ENCODE measurements at regions not wholly inside any gene's neighbourhood (a gene's known extent, or its start where the extent isn't known, plus 50 kb on each side); places are given as distances from the start of the nearest gene placed in this dataset.

- Histone ChIP-seq H3K4me3 (no peak overlapping the region), H3K27me3 (no peaks in the 10 kb centered on the region), H3K9me3 (replicated peaks in 1 of 3) (no peaks in the 10 kb centered on the region), H3K36me3 (replicated peaks in 1 of 2) (no peaks in the 10 kb centered on the region), H3K27ac (no peak overlapping the region), H3K4me1 (replicated peaks in 1 of 2) (no peaks in the 10 kb centered on the region)
- intact Hi-C loops (cut with DNase I) = no loop called here
- TF ChIP-seq POLR2A (IDR thresholded peaks at IDR 0.05) = no peak
- 69 to 85% (median 76%) methylated on average over 4 of the region's 4 CpGs for WGBS, 4 donors
- DNase-seq = no peak
Measured at GRCh38 chr6:134603561-134603960, 285.6 kb upstream of the SGK1 start.

GRCh38 chr6:134602123-134602522, 284.2 kb upstream of the SGK1 start:
- Histone ChIP-seq H3K27ac (no peak overlapping the region), H3K4me3 (no peak overlapping the region), H3K9me3 (replicated peaks in 1 of 3) (no peaks in the 10 kb centered on the region), H3K36me3 (replicated peaks in 1 of 2) (no peaks in the 10 kb centered on the region), H3K27me3 (no peaks in the 10 kb centered on the region), H3K4me1 (replicated peaks in 1 of 2) (no peaks in the 10 kb centered on the region)
- TF ChIP-seq POLR2A (IDR thresholded peaks at IDR 0.05) (no peak), CTCF (IDR thresholded peaks at IDR 0.05) (no peak)
- 76 to 91% (median 82%) methylated on average over 1 of the region's 1 CpG for WGBS, 4 donors
- intact Hi-C loops (cut with DNase I) = no loop called here
- no peak for DNase-seq

- no peaks in the 10 kb centered on the region for H3K9me3 ChIP-seq (replicated peaks in 1 of 3)
- no peaks in the 10 kb centered on the region for H3K4me1 ChIP-seq (replicated peaks in 1 of 2)
- no peak overlapping the region for H3K27ac ChIP-seq
- H3K27me3 ChIP-seq = no peaks in the 10 kb centered on the region
- intact Hi-C loops (cut with DNase I) = no loop called here
- H3K4me3 ChIP-seq = no peak overlapping the region
- TF ChIP-seq POLR2A (IDR thresholded peaks at IDR 0.05) (no peak), CTCF (IDR thresholded peaks at IDR 0.05) (no peak)
- H3K36me3 ChIP-seq (replicated peaks in 1 of 2) = no peaks in the 10 kb centered on the region
- 70 to 92% (median 85%) methylated on average over 7 of the region's 7 CpGs for WGBS, 4 donors
- DNase-seq = no peak
Measured at GRCh38 chr6:134600671-134601070, 282.8 kb upstream of the SGK1 start.

GRCh38 chr6:134599079-134599478, 281.2 kb upstream of the SGK1 start:
- intact Hi-C loops (cut with DNase I) = no loop called here
- no peak for DNase-seq
- H3K27ac ChIP-seq = no peak overlapping the region
- WGBS, 4 donors = 86 to 90% (median 87%) methylated on average over 3 of the region's 3 CpGs
- H3K4me3 ChIP-seq = no peak overlapping the region
- H3K4me1 ChIP-seq (replicated peaks in 1 of 2) = no peaks in the 10 kb centered on the region
- TF ChIP-seq POLR2A (IDR thresholded peaks at IDR 0.05) (no peak), CTCF (IDR thresholded peaks at IDR 0.05) (no peak)
- H3K9me3 ChIP-seq (replicated peaks in 1 of 3) = no peaks in the 10 kb centered on the region
- H3K36me3 ChIP-seq (replicated peaks in 1 of 2) = no peaks in the 10 kb centered on the region
- no peaks in the 10 kb centered on the region for H3K27me3 ChIP-seq

- Histone ChIP-seq H3K27me3 (no peaks in the 10 kb centered on the region), H3K36me3 (replicated peaks in 1 of 2) (no peaks in the 10 kb centered on the region), H3K4me3 (no peak overlapping the region), H3K27ac (no peak overlapping the region), H3K4me1 (replicated peaks in 1 of 2) (no peaks in the 10 kb centered on the region), H3K9me3 (replicated peaks in 1 of 3) (no peaks in the 10 kb centered on the region)
- WGBS, 4 donors = 95 to 100% (median 100%) methylated on average over 1 of the region's 1 CpG
- intact Hi-C loops (cut with DNase I) = no loop called here
- DNase-seq = no peak
- TF ChIP-seq POLR2A (IDR thresholded peaks at IDR 0.05) (no peak), CTCF (IDR thresholded peaks at IDR 0.05) (no peak)
Measured at GRCh38 chr6:134596191-134596590, 278.3 kb upstream of the SGK1 start.

Measured in adrenal gland (tissue), 9 donors.